HG02763 (cell line): ENCODE measurements at regions not wholly inside any gene's neighbourhood (a gene's known extent, or its start where the extent isn't known, plus 50 kb on each side); places are given as distances from the start of the nearest gene placed in this dataset.
A peak's percentile ranks its signal among the peaks of the same experiment; 100 is the strongest.

Experiments
- ATAC-seq: cut with Tn5 transposase; IDR thresholded peaks from one replicate; pipeline ENCODE4 v1.9.1; 2021; ENCODE audit warnings: mild to moderate bottlenecking, moderate library complexity; ENCODE audit not compliant: unreplicated experiment

DNA sequence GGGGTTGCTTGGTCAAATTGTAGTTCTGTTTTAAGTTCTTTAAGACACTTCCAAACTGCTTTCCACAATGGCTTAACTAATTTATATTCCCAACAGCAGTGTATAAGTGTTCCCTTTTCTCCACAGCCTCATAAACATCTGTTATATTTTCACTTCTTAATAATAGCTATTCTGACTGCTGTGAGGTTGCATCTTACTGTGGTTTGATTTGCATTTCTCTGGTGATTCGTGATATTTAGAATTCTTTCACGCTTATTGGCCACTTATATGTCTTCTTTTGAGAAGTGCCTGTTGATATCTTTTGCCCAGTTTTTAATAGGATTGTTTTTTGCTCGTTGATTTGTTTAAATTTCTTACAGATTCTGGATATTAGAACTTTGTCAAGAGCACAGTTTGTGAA lies 278.6 kb upstream of the ITM2A start:
- no peak for ATAC-seq

DNA sequence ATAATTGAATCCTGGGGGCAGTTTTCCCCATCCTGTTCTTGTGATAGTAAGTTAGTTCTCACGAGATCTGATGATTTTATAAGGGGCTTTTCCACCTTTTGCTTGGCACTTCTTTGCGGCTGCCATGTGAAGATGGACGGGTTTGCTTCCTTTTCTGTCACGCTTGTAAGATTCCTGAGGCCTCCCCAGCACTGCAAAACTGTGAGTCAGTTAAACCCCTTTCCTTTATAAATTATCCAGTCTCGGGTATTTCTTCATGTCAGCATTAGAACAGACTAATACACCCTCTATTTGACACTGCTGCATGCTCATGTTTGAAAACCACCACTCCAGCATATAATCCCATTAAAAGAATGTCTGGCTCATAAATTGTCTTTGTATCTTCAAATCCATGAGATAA lies 264.4 kb upstream of the ITM2A start:
- no peak for ATAC-seq

DNA sequence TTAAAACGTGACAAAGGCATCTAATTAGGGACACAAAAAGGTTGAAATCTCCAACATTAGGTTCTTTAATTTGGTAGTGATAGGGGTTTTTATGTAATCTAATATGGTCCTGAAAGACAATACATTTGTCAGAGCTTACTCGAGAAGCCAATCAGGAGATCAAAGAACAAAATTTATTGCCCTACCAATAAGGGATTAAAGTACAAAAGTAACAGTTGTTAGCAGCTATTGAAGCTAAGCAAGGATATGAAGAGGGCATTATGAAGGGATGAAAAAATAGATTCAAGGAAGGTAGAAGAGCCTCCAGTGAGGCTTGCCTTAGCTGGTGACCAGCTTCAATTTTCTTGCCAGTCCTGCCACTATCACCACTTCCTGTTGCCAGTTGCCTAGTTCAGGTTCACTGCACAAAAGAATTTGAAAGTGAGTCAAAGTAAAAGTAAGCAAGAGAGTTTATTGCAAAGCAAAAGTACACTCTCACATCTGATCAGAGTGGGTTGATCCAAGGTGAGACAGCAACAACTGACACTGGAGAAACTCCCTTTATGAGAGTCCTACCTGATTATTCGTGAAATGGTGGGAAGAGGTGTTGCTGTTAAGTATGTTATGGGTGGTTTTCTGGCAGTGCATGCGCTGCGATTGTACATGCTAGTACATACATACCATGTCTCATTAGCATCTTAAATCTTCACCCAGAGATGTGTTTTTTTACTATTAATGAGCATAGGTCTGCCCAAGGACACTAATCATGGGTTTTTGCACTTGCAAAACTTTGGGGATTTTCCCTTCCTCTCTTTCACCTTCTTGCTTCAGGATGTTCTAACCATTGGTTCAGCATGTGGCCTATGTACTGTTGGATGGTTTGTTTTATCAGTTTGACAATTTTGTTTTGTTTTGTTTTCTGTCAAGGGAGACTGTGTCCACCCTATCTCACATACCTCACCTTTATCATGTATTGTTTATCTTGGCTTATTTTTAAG lies 263.2 kb upstream of the ITM2A start:
- ATAC-seq: peak; percentile 88

DNA sequence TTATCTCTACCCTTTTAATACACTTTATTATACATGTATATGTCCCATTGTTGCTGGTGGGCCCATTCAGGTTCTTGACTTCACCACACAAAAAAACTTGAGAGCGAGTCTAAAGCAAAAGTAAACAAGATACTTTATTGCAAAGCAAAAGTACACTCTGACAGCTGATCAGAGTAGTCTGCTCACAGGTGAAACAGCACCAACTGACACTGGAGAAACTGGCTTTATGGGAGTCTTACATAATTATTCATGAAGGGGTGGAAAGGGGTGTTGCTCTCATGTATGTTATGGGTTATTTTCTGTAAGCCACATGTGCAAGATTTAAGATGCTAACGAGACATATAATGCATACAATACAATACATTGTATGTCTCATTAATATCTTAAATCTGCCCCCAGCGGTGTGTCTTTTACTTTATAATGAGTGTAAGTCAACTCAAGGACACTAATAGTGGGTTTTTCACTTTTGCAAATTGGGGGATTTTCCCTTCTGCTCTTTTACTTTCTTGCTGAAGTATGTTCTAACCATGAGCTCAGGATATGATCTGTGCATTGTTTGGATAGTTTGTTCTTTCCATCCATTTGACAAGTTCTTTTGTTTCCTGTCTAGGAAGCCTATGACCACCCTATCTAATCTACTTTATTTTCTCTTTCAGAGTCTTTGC lies 256.1 kb upstream of the ITM2A start:
- no peak for ATAC-seq

DNA sequence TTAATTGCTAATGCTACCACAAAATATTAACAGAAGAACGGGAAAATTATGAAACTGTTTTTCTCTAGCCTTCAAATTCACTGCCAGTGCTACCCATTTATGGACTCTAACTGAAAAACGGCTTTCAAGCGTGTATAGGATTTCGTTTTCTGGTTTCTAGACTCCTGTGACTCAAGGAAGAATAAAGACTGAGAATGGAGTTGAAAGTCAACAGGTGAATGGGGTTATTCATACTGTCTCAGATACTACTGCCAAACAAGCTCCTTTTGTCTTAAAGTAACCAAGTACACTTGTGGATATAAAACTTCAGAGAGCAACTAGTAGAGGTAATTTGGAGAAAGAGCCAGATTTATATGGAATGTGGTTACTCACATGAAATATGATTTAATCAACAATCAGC lies 251.1 kb upstream of the ITM2A start:
- no peak for ATAC-seq

DNA sequence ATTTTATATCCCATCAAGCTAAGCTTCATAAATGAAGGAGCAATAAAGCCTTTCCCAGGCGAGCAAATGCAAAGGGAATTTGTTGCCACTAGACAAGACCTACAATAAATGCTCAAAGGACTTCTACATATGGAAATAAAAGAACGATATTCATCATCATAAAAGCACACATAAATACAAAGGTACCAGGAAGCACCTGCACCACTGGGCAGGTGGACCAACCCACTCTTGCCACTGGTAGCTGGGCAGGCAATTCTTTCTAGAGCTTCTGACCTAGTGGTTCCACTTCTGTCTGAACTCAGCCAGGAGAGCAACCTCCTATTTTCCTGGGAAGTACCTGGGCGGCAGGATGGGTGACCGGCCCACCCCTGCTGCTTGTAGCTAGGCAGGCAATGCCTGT lies 237.2 kb upstream of the ITM2A start:
- no peak for ATAC-seq

DNA sequence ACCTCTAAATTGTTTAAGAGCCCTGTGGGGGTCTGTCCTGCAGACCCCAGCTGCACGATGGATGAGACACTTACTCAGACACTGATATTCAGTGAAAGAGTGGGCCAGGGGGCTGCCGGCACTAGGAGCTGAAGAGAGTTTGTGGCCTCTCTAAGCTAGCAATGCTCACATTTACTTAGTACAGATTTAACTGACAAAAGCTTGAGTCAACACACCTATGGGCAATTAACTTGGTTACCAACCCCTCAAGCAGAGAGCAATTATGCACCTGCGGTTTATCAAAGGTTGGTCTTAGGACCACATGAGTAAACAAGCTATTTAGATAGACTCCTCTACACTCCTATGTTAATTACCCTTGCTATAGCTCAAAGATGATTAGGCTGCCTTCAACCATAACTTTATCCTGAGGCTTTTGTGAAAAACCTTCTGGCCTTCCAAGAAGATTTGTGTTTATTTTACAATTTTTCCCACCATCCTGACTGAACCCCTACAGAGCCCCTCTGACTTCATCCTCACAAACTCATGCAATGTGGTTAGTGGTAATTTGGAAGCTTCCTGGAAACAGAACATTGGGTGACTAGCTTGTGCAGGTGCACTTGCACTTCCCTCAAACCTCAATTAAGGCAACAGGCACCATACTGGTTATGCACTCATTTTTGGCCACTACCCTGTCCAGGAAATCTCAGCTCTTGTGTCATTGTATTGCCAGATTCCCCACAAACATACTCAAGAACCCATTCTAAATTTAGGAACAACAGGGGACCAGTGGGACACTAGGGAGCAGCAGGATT lies 234.4 kb upstream of the ITM2A start:
- ATAC-seq: no peak

DNA sequence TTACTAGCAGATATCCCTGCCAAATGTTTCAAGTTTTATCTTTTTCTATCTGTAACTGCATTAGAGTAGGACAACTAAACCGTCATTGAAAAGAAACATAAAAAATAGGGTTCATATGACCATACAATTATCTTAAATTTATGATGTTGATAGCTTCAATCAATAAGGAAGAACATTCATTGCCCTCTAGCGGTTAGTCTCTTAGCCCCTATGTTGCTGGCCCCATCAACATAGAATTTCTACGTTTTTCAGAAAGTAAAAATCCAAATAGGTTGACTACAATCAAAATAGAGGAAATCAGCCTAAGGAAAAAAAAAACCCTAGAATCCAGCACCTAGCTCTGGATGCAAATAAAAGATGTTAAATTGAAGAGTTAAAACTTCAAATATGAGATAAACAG lies 225.1 kb upstream of the ITM2A start:
- no peak for ATAC-seq

DNA sequence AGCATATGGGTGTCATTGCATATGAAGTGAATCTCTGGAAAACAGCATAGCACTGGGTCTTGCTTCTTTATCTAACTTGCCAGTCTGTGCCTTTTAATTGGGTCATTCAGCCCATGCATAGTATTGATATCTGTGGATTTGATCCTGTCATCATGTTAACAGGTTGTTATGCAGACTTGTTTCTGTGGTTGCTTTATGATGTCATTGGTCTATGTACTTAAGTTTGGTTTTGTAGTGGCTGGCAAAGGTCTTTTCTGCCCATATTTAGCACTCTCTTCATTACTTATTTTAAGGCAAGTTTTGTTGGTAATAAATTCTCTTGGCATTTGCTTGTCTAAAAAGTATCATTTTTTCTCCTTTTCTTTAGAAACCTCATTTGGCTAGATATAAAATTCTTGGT lies 221.1 kb upstream of the ITM2A start:
- no peak for ATAC-seq

DNA sequence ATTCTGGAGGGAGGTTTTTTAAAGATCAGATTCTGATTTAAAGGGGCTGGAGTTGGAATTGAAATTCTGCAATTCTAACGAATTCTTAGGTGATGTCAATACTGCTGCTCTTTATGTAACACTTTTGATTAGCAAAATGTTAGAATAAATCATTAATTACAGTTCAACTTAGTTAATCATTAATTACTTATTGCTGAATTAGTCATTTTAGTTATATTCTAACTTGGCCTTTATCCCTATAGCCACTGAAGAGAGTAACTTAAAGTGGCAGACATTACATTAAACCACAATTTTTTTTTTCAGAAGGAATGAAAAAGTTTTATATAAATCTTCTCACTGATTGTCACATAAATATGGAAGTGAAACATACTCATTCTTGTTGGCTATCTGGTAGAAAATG lies 206.6 kb upstream of the ITM2A start:
- ATAC-seq: no peak

DNA sequence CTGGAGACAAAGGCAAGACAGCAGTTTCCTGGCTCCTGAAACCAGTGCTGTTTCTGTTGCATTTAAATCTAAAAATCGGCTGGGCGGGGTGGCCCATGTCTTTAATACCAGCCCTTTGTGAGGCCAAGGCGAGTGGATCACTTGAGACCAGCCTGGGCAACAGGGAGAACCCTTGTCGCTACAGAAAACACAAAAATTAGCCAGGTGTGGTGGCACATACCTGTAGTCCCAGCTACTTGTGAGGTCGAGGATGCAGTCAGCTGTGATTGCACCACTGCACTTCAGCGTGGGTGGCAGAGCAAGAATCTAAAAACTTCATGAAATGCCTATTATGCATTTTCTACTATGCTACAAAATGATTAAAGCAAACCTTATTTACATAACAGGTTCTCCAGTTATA lies 205.4 kb upstream of the ITM2A start:
- ATAC-seq: no peak

DNA sequence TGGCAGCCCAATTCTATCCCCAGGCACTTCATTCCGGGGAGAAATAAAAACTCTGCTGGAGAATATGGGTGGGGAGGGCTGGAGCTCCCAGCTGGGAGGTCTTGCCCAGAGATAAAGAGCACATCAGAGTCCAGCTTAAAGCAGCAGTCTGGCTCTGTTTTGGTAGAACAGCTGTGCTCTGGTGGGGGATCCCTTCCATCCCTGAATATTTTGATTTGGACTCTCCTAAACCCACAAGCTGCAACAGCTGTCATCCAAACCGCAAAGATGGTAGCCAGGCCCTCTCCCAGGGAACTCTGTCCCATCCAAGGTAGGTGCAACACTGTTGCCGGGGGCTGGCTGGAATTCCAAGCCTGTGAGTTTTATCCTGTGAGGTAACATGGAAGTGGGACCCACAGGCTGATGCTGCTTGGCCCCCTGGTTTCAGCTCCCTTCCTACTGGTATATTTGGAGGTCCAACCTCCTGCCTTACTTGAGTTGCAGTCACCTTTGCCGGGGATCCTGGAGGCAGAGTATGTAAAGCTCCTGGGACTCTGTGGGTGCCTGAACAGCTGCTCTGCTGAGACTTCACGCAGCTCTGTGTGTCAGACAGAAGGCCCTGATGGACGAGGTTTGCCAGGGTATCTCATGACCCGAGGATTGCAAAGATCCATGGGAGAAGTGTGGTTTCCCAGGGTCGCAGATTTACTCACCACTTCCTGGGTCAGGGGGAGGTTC lies 203.5 kb upstream of the ITM2A start:
- ATAC-seq: no peak

DNA sequence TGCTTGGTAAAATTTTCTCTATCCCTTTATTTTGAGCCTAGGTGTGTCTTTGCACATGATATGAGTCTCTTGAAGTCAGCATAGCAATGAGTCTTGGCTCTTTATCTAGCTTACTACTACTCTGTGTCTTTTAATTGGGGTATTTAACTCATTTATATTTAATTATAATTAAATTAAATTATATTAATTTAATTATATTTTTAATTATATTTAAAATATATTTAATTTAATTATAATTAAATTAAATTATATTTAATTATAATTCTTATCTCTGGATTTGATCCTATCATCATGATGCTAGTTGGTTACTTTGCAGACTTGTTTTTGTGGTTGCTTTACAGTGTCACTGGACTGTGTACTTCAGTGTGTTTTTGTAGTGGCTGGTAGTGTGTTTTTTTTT lies 201.2 kb upstream of the ITM2A start:
- ATAC-seq: no peak

DNA sequence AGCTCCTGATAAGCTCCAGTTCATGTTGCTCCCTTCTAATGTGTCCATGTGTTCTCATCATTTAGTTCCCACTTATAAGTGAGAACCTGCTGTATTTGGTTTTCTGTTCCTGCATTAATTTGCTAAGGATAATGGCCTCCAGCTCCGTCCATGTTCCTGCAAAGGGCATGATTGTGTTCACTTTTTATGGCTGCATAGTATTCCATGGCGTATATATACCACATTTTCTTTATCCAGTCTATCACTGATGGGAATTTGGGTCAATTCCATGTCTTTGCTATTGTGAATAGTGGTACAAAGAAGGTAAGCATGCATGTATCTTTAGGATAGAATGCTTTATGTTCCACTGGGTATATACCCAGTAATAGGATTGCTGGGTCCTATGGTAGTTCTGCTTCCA lies 197.2 kb upstream of the ITM2A start:
- ATAC-seq: no peak

DNA sequence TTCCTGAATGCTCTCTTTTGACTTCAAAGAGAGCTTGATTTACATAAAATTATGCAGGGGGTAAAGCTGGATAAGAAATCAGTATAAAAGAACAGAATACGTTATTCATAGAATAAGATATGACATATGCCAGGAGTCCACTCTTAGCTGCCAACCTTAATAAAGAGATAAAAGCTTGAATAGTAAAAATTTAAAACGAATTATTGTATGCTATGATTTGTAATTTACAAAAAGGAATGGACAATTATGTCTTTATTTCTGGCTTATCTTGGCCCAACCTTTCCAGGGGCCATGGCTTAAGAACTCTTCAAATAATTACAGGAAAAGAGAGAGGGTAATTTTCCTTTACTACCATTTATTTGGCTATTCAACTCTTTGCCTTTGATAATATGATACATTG lies 192.2 kb upstream of the ITM2A start:
- no peak for ATAC-seq

DNA sequence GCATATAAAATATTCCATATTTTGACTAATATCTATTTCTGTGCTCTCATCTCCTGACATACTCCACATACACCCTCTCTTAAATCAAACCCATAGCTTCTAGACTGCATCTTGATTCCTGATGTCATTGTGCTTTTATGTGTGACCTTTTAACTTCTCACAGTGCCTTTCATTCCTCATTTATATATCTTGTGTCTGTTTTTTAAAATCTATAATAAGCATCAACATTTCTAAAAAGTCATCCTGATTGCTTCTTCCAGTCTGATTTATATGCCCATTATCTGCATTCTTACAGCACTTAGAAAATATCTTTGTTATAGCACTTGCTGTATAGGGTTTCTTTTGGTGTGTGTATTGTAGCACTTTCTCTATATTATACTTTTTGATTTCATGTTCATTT lies 190.1 kb upstream of the ITM2A start:
- no peak for ATAC-seq

DNA sequence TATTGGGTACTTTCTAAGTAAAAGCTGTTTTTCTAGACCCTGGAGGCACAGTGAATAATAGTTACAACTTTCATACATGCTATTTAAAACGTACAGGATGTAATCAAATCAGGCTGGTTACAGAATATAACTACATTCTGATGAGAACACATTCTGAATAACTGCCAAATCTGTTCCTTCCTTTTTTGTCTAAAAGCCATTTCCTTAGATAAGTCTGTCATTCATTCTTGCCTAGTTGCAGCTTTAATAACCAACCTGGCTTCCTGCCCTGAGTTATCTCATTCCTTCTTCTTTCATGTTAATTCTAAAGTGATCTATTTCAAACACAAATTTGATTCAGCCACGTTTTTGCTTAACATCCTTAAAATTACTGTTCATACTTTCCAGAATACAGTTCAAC lies 189.7 kb upstream of the ITM2A start:
- no peak for ATAC-seq

DNA sequence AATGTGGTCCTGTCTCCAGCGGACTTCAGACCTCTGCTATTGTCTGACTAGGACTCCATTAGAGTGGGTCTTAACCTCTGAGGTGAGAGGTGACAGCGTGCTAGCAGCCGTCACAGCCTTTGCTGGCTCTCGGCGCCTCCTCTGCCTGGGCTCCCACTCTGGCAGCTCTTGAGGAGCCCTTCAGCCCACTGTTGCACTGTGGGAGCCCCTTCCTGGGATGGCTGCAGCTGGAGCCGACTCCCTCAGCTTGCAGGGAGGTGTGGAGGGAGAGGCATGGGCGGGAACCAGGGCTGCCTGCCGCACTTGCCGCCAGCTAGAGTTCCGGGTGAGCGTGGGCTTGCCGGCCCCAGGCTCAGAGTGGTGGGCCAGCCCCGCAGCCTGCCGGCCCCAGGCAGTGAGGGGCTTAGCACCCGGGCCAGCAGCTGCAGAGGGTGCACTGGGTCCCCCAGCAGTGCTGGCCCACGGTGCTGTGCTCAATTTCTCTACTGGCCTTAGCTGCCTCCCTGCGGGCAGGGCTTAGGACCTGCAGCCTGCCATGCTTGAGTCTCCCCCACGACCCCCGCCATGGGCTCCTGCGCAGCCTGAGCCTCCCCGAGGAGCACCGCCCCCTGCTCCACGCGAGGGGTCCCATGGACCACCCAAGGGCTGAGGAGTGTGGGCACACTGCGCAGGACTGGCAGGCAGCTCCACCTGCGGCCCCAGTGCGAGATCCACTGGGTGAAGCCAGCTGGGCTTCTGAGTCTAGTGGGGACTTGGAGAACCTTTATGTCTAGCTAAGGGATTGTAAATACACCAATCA lies 163.4 kb upstream of the ITM2A start:
- ATAC-seq: no peak

DNA sequence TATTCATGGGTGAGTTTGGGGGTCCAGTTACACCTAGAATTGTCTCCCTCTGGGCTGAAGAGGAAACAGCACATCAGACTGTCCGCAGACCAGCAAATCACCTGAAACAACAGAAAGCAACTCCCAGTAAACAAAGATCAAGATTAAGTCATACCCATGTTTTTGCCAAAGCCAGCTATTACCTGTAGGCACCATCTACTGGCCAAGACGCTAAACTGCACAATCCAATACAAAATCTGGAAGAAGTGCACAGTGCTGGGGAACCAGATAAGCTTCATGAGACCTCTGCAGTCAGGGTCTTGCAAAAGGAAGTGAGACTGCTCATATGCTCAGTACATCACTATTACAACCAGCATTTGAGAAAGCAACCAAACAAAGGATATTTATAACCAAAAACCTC lies 157.5 kb upstream of the ITM2A start:
- no peak for ATAC-seq

DNA sequence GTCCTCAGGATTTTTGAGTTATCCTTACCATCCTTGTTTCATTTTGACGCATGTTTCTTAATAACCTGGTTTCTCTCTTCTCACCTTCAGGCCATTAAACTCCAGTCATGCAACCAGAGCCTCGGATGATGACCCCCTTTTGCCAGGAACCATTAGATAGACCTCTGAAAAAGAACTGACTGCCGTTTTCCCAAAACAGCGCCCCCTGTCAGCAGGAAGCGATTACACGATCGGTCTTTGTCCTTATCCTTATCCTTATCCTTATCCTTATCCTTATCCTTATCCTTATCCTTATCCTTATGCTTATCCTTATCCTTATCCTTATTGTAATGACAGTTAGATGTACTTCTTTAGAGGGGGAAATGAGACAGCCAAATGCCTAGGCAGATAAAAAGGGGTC lies 148.4 kb upstream of the ITM2A start:
- ATAC-seq: no peak
